ENCODE measurements at regions not wholly inside any gene's neighbourhood (a gene's known extent, or its start where the extent isn't known, plus 50 kb on each side); places are given as distances from the start of the nearest gene placed in this dataset.
"Not testable (repeated sequence)": the region's sequence is repeated elsewhere in the genome, so short reads cannot be mapped to it uniquely, and the experiment has no call there.

DNA sequence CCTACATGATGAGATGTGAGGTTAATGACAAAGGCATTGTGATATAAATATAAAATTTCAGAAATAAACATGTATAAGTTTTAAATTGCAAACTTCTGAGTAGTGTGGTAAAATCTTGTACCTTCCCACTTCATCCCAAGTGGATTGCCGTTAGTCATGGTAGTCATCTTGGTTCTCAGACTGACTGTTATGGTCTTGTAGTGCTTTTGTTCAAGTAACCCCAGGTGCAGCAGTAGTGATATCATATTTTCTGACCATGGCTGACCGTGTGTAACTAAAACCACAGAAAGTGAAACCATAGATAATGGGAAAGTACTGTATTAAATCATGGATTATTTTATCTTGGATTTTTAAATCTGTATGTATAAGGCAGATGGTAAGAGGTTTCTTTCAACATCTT lies 74.8 kb upstream of the SLIT2 start:
- H3K27ac ChIP-seq (ENCODE audit: low read depth, low read length) = no peak overlapping the region
- 0 out of 2 replicates have a peak, but pooled peaks cover 4% of the 10 kb centered on the region for H3K9me3 ChIP-seq (ENCODE audit: insufficient read depth, low read depth, low read length)
- H3K9ac ChIP-seq (ENCODE audit: low read depth, low read length) = no peak overlapping the region
- no peaks in the 10 kb centered on the region for H3K4me1 ChIP-seq (ENCODE audit: insufficient read depth, low read length)
- H3K27me3 ChIP-seq (ENCODE audit: insufficient read depth, low read length) = no peaks in the 10 kb centered on the region
- 92% methylated on average over 2 of the region's 2 CpGs for WGBS
- H3K36me3 ChIP-seq (ENCODE audit: insufficient read depth, low read length) = no peaks in the 10 kb centered on the region
- H3K4me3 ChIP-seq (ENCODE audit: low read length) = no peak overlapping the region

DNA sequence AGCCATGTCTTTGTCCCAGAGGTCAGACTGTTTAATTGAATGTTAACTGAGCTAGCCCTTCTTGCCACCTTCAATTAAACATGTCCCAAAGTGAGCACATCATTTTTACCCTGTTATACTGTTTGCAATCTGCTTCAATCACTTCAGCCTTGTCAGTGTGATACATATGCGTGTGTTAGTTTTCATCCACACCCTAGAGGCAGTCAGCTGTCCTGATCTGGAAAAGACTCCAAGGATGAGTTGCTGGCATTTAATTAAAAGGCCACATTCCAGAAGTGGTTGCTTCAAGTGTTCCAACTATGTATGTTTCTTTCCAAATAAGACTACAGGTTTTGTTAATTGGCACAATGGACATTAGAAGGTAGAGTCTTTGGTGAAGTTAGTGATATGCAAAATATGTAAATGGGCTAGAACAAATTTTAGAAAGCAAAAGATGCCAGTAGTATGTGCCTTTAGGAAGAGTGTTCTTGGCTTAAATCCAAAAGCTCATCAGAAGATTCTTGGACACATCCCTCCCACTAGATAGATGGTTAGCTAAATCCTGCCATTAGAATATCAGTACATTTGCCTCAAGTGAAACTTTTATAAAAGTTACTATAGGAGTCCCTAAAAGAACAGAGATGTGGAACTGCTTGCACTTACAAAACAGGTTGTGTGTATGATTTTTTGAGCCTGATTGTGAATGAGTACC lies 79.5 kb upstream of the SLIT2 start:
- Histone ChIP-seq H3K9me3 (ENCODE audit: insufficient read depth, low read depth, low read length) (0 out of 2 replicates have a peak, but pooled peaks cover 4% of the 10 kb centered on the region), H3K27me3 (ENCODE audit: insufficient read depth, low read length) (no peaks in the 10 kb centered on the region), H3K36me3 (ENCODE audit: insufficient read depth, low read length) (no peaks in the 10 kb centered on the region), H3K27ac (ENCODE audit: low read depth, low read length) (no peak overlapping the region), H3K9ac (ENCODE audit: low read depth, low read length) (no peak overlapping the region), H3K4me1 (ENCODE audit: insufficient read depth, low read length) (no peaks in the 10 kb centered on the region), H3K4me3 (ENCODE audit: low read length) (no peak overlapping the region)
- WGBS = 96% methylated on average over 1 of the region's 1 CpG

DNA sequence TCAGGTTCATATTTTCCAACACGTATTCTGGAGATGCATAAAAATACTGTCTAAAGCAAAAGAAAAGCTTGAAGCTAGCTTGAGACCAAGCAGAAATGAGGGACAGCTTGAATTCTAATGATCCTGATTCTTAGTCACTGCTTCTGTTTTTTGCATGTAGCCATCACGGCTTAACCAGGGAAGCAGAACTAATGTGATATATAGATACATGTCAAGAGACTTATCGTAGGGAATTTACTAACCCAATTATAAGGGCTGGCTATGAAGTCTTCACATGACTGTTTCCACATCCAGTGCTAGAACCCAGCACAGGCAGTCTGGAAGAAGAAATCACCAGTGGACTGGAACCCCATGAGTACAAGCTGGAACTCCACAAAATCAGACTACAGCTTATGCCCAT lies 85.2 kb upstream of the SLIT2 start:
- H3K4me1 ChIP-seq (ENCODE audit: insufficient read depth, low read length) = no peaks in the 10 kb centered on the region
- H3K4me3 ChIP-seq (ENCODE audit: low read length) = no peak overlapping the region
- no peak overlapping the region for H3K27ac ChIP-seq (ENCODE audit: low read depth, low read length)
- H3K9ac ChIP-seq (ENCODE audit: low read depth, low read length) = no peak overlapping the region
- no peaks in the 10 kb centered on the region for H3K36me3 ChIP-seq (ENCODE audit: insufficient read depth, low read length)
- 85% methylated on average over 3 of the region's 3 CpGs for WGBS
- H3K9me3 ChIP-seq (ENCODE audit: insufficient read depth, low read depth, low read length) = no peaks in the 10 kb centered on the region
- H3K27me3 ChIP-seq (ENCODE audit: insufficient read depth, low read length) = no peaks in the 10 kb centered on the region

DNA sequence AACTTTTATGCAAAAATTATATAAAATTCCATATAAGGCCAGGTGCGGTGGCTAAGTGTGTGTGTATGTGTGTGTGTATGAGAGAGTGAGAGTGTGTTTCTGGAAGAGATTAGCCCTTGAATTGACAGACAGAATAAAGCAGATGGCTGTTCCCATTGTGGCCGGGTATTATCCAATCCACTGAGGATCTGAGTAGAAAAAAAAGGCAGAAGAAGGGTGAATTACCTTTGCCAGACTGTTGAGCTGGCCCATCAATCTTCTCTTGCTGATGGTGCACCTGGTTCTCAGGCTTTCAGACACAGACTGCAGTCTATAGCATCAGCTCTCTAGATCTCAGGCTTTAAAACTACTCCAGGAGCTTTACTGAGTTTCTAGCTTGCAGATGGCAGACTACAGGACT lies 92.2 kb upstream of the SLIT2 start:
- no peak overlapping the region for H3K27ac ChIP-seq (ENCODE audit: low read depth, low read length)
- no peak overlapping the region for H3K4me3 ChIP-seq (ENCODE audit: low read length)
- WGBS = 91% methylated on average over 2 of the region's 2 CpGs
- no peaks in the 10 kb centered on the region; the same call in 1 of the 2 replicates for H3K27me3 ChIP-seq (ENCODE audit: insufficient read depth, low read length)
- no peak overlapping the region for H3K9ac ChIP-seq (ENCODE audit: low read depth, low read length)
- no peaks in the 10 kb centered on the region for H3K4me1 ChIP-seq (ENCODE audit: insufficient read depth, low read length)
- H3K36me3 ChIP-seq (ENCODE audit: insufficient read depth, low read length) = no peaks in the 10 kb centered on the region
- no peaks in the 10 kb centered on the region for H3K9me3 ChIP-seq (ENCODE audit: insufficient read depth, low read depth, low read length)

DNA sequence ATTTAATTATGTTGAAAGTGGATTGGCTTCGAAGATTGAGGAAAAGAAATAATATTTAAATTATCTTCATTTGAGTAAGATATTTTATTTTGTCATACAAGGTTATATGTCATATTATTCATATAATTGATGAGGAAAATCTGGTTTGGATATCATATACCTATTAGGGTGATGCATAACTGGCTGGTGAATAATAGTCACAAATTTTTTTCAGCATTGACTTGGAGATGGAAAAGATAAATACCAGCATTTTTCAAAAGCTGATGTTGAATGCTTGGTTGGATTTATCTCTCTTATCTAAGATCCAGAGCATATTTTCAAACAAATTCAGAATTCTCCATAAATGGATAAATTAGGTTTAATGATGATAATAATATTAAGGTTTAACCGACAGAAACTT lies 93.5 kb upstream of the SLIT2 start:
- Histone ChIP-seq H3K36me3 (ENCODE audit: insufficient read depth, low read length) (no peaks in the 10 kb centered on the region), H3K9me3 (ENCODE audit: insufficient read depth, low read depth, low read length) (no peaks in the 10 kb centered on the region), H3K27ac (ENCODE audit: low read depth, low read length) (no peak overlapping the region), H3K9ac (ENCODE audit: low read depth, low read length) (no peak overlapping the region), H3K4me3 (ENCODE audit: low read length) (no peak overlapping the region), H3K4me1 (ENCODE audit: insufficient read depth, low read length) (no peaks in the 10 kb centered on the region), H3K27me3 (ENCODE audit: insufficient read depth, low read length) (no peaks in the 10 kb centered on the region; the same call in 1 of the 2 replicates)
- 88% methylated on average over 1 of the region's 2 CpGs for WGBS

DNA sequence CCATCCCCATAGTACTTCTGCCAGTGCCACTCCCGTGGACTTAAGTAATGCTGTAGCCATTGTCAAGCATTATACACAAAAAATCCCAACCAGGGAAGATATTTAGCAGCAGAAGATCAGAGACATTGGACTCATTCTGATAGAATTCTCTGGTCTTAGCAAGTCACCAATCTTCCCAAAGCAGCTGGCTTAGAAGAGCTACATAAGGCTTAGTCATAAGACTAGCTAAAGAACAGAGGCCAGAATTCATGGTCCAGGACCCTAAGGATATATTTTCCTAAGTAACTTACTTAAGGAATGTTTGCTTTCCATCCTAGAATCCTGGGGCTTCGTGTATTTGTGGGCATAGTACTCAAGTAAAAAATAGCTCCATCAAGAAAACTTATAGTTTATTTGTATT lies 100.3 kb upstream of the SLIT2 start:
- H3K9me3 ChIP-seq (ENCODE audit: insufficient read depth, low read depth, low read length) = no peaks in the 10 kb centered on the region
- H3K9ac ChIP-seq (ENCODE audit: low read depth, low read length) = no peak overlapping the region
- H3K4me3 ChIP-seq (ENCODE audit: low read length) = no peak overlapping the region
- no peak overlapping the region for H3K27ac ChIP-seq (ENCODE audit: low read depth, low read length)
- H3K27me3 ChIP-seq (ENCODE audit: insufficient read depth, low read length) = no peaks in the 10 kb centered on the region; the same call in 1 of the 2 replicates
- 98% methylated on average over 2 of the region's 2 CpGs for WGBS
- no peaks in the 10 kb centered on the region for H3K4me1 ChIP-seq (ENCODE audit: insufficient read depth, low read length)
- no peaks in the 10 kb centered on the region for H3K36me3 ChIP-seq (ENCODE audit: insufficient read depth, low read length)

DNA sequence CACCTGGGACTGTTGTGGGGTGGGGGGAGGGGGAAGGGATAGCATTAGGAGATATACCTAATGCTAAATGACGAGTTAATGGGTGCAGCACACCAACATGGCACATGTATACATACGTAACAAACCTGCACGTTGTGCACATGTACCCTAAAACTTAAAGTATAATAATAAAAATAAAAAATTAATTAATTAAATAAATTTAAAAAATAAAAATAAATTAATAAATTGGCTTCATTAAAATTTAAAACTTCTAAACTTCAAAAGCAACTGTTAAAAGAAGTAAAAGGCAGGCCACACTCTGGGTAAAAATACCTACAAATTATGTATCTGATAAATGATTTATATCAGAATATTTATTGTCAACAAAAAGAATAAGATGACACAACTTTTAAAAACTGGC lies 102.6 kb upstream of the SLIT2 start:
- not testable (repeated sequence) for H3K4me1 ChIP-seq (ENCODE audit: insufficient read depth, low read length); H3K9me3 ChIP-seq (ENCODE audit: insufficient read depth, low read depth, low read length); H3K27me3 ChIP-seq (ENCODE audit: insufficient read depth, low read length); H3K36me3 ChIP-seq (ENCODE audit: insufficient read depth, low read length); H3K9ac ChIP-seq (ENCODE audit: low read depth, low read length); H3K4me3 ChIP-seq (ENCODE audit: low read length); H3K27ac ChIP-seq (ENCODE audit: low read depth, low read length)
- no CpG with 5 or more reads among the region's 3 CpGs for WGBS

DNA sequence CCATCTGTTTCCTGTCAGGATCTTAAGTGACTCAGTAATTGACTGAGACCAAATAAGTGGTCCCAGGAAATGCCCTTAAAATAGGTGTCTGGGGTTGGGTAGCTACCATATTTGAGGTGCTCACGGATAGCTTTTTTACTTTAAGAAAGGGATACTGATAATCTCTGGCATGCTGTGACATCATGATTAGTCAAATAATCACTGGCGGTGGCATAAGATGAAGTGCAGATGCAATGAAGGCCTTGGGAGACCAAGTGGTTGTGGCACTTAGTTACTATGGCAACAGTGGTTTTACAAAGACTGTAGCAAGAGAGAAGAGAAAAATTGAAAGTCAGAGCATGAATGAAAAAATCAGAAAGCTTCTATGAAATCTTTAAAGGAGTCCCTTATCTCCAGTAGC lies 114.5 kb upstream of the SLIT2 start:
- no peak overlapping the region for H3K27ac ChIP-seq (ENCODE audit: low read depth, low read length)

DNA sequence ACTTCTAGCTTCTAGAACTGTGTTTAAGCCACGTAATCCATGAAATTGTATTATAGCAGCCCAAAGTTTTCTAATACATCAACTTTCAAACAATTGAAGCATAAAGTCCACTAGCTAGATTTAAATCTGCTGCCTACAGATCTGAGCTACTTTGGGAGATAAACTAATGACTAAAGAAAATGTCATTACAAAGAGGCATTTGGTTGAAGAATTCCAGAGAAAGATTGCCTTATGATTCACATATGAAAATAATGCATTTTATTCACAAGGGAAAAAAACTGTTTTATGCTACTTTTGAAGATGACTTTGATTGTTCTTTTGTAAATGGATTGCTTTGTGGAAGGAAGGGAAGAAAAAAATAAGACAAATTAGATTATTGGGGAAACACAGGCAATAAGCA lies 124.1 kb upstream of the SLIT2 start:
- WGBS = 88% methylated on average over 1 of the region's 1 CpG
- no peak overlapping the region for H3K27ac ChIP-seq (ENCODE audit: low read depth, low read length)
- no peaks in the 10 kb centered on the region for H3K27me3 ChIP-seq (ENCODE audit: insufficient read depth, low read length)
- H3K36me3 ChIP-seq (ENCODE audit: insufficient read depth, low read length) = no peaks in the 10 kb centered on the region
- no peaks in the 10 kb centered on the region for H3K9me3 ChIP-seq (ENCODE audit: insufficient read depth, low read depth, low read length)
- no peak overlapping the region for H3K4me3 ChIP-seq (ENCODE audit: low read length)
- H3K4me1 ChIP-seq (ENCODE audit: insufficient read depth, low read length) = no peaks in the 10 kb centered on the region
- no peak overlapping the region for H3K9ac ChIP-seq (ENCODE audit: low read depth, low read length)

More for the DNA sequence above, 114.5 kb upstream of the SLIT2 start:
- H3K27me3 ChIP-seq (ENCODE audit: insufficient read depth, low read length) = no peaks in the 10 kb centered on the region
- no peak overlapping the region for H3K4me3 ChIP-seq (ENCODE audit: low read length)
- H3K9me3 ChIP-seq (ENCODE audit: insufficient read depth, low read depth, low read length) = 0 out of 2 replicates have a peak, but pooled peaks cover under 1% of the 10 kb centered on the region
- 89% methylated on average over 2 of the region's 2 CpGs for WGBS
- no peaks in the 10 kb centered on the region for H3K36me3 ChIP-seq (ENCODE audit: insufficient read depth, low read length)
- no peaks in the 10 kb centered on the region for H3K4me1 ChIP-seq (ENCODE audit: insufficient read depth, low read length)
- no peak overlapping the region for H3K9ac ChIP-seq (ENCODE audit: low read depth, low read length)

DNA sequence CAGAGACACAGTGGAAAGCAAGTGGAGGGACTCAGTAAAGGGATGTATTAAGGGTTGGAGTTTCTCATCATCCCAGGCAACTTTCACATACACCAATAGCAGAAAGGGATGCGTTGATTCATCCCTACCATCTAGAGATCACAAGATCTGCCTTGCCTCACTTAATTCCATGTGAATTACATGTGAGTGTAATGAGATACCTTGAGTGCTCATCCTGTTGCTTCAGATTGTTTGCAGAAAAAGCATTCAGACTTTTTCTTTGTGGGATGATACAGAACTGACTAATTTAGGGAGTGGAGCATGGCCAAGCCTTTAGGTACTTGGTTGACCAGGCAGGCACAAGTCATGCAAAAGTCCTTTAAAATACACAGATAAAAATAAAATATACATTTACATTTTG lies 124.8 kb upstream of the SLIT2 start:
- H3K9ac ChIP-seq (ENCODE audit: low read depth, low read length) = no peak overlapping the region
- WGBS = no CpG with 5 or more reads among the region's 1 CpG

DNA sequence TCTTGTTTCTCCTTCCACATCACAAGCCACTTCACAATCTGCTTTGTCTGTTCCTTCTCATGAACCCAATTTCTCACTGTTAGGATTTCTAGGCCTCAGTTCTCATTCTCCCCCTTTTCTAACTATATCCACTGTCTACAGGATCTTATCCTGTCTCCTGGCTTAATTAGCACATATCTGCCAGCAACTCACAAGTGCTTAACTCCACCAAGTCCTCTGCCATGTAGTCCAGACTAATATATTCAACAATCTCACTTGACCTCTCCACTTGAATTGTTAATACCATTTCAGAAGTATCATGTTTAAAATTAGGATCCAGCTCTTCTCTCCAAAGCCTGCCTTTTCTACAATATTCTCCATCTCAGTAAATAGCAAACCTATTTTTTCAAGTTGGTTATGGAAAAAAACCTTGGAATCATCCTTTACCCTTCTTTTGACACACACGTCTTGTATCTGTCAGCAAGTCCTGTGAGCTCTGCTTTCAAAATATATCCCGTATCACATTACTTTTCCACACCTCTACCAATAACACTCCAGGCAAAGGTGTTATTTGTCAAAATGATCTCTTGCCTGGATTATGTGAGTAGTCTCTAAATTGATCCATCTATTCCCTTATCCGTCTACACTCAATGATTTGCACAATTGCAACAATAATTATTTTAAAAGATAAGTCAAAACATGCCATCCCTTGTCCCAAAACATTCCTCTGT lies 127.2 kb upstream of the SLIT2 start:
- no peaks in the 10 kb centered on the region for H3K4me1 ChIP-seq (ENCODE audit: insufficient read depth, low read length)
- no peak overlapping the region for H3K9ac ChIP-seq (ENCODE audit: low read depth, low read length)
- no peaks in the 10 kb centered on the region for H3K36me3 ChIP-seq (ENCODE audit: insufficient read depth, low read length)
- WGBS = 82% methylated on average over 3 of the region's 3 CpGs
- no peak overlapping the region for H3K27ac ChIP-seq (ENCODE audit: low read depth, low read length)
- H3K4me3 ChIP-seq (ENCODE audit: low read length) = no peak overlapping the region
- no peaks in the 10 kb centered on the region for H3K27me3 ChIP-seq (ENCODE audit: insufficient read depth, low read length)
- no peaks in the 10 kb centered on the region for H3K9me3 ChIP-seq (ENCODE audit: insufficient read depth, low read depth, low read length)

More for the DNA sequence above, 124.8 kb upstream of the SLIT2 start:
- Histone ChIP-seq H3K4me3 (ENCODE audit: low read length) (no peak overlapping the region), H3K27ac (ENCODE audit: low read depth, low read length) (no peak overlapping the region), H3K9me3 (ENCODE audit: insufficient read depth, low read depth, low read length) (no peaks in the 10 kb centered on the region), H3K4me1 (ENCODE audit: insufficient read depth, low read length) (no peaks in the 10 kb centered on the region), H3K27me3 (ENCODE audit: insufficient read depth, low read length) (no peaks in the 10 kb centered on the region), H3K36me3 (ENCODE audit: insufficient read depth, low read length) (no peaks in the 10 kb centered on the region)

Data from HUES64 (cell line).